GM19043 (cell line): ENCODE measurements at regions not wholly inside any gene's neighbourhood (a gene's known extent, or its start where the extent isn't known, plus 50 kb on each side); places are given as distances from the start of the nearest gene placed in this dataset.
A peak's percentile ranks its signal among the peaks of the same experiment; 100 is the strongest.

Experiments used
- ATAC-seq: cut with Tn5 transposase; IDR thresholded peaks from one replicate; pipeline ENCODE4 v1.9.1; 2021; ENCODE audit warnings: low read depth; ENCODE audit not compliant: unreplicated experiment

GRCh38 chr5:74304536-74304935 lies 336.0 kb downstream of the ENC1 start:
- no peak for ATAC-seq

- no peak for ATAC-seq
These were observed 336.9 kb downstream of the ENC1 start for GRCh38 chr5:74303578-74303977.

GRCh38 chr5:74301576-74301975 lies 339.0 kb downstream of the ENC1 start:
- ATAC-seq: no peak

- ATAC-seq: no peak
These were observed 339.6 kb downstream of the ENC1 start for GRCh38 chr5:74300808-74301389.

GRCh38 chr5:74299833-74300232 lies 340.7 kb downstream of the ENC1 start:
- ATAC-seq: no peak

GRCh38 chr5:74296685-74297408 lies 343.7 kb downstream of the ENC1 start:
- ATAC-seq: no peak

- ATAC-seq: no peak
These were observed 344.9 kb downstream of the ENC1 start for GRCh38 chr5:74295676-74296075.

- no peak for ATAC-seq
These were observed 345.4 kb downstream of the ENC1 start for GRCh38 chr5:74295141-74295540.

GRCh38 chr5:74294231-74294705 lies 346.3 kb downstream of the ENC1 start:
- peak; percentile 67 for ATAC-seq

GRCh38 chr5:74293182-74293581 lies 347.3 kb downstream of the ENC1 start:
- ATAC-seq: no peak

GRCh38 chr5:74290634-74291241 lies 349.8 kb downstream of the ENC1 start:
- no peak for ATAC-seq

- ATAC-seq: no peak
These were observed 350.8 kb downstream of the ENC1 start for GRCh38 chr5:74289691-74290090.

GRCh38 chr5:74289238-74289637 lies 351.3 kb downstream of the ENC1 start:
- no peak for ATAC-seq

- no peak for ATAC-seq
These were observed 351.9 kb downstream of the ENC1 start for GRCh38 chr5:74288448-74289108.

- no peak for ATAC-seq
These were observed 352.5 kb downstream of the ENC1 start for GRCh38 chr5:74288038-74288437.

GRCh38 chr5:74286734-74287695 lies 353.5 kb downstream of the ENC1 start:
- no peak for ATAC-seq

GRCh38 chr5:74285675-74286280 lies 354.8 kb downstream of the ENC1 start:
- no peak for ATAC-seq

- ATAC-seq: no peak
These were observed 358.0 kb downstream of the ENC1 start for GRCh38 chr5:74282490-74282889.

- no peak for ATAC-seq
These were observed 359.4 kb downstream of the ENC1 start for GRCh38 chr5:74281166-74281565.

GRCh38 chr5:74280306-74280705 lies 360.2 kb downstream of the ENC1 start:
- no peak for ATAC-seq
